Activated CD4-positive, CD25-positive, alpha-beta regulatory T cell treated with anti-CD3 and anti-CD28 coated beads, Interleukin-2, amount 50 U/mL, for 72 hours (primary cell): ENCODE measurements at regions not wholly inside any gene's neighbourhood (a gene's known extent, or its start where the extent isn't known, plus 50 kb on each side); places are given as distances from the start of the nearest gene placed in this dataset.

Source experiments
- DNase-seq: peaks from one replicate; pipeline ENCODE4 v3.0.0; 2021

GRCh38 chr1:224486801-224487583 lies 52.4 kb upstream of the WDR26 start:
- no peak for DNase-seq

GRCh38 chr1:224488806-224489499 lies 54.4 kb upstream of the WDR26 start:
- no peak for DNase-seq

GRCh38 chr1:224489534-224490365 lies 55.2 kb upstream of the WDR26 start:
- DNase-seq: no peak

- DNase-seq: no peak
Measured at GRCh38 chr1:224490549-224491537, 56.2 kb upstream of the WDR26 start.

- no peak for DNase-seq
Measured at GRCh38 chr1:224492015-224492414, 57.4 kb upstream of the WDR26 start.

- DNase-seq: no peak
Measured at GRCh38 chr1:224492632-224493031, 58.0 kb upstream of the WDR26 start.

- no peak for DNase-seq
Measured at GRCh38 chr1:224493269-224493668, 58.7 kb upstream of the WDR26 start.

- no peak for DNase-seq
Measured at GRCh38 chr1:224494343-224494742, 59.7 kb upstream of the WDR26 start.

GRCh38 chr1:224495866-224496265 lies 61.3 kb upstream of the WDR26 start:
- no peak for DNase-seq

GRCh38 chr1:224496826-224497225 lies 62.2 kb upstream of the WDR26 start:
- DNase-seq: no peak

- DNase-seq: peak; percentile 57
Measured at GRCh38 chr1:224497714-224498573, 63.3 kb upstream of the WDR26 start.

GRCh38 chr1:224498574-224499170 lies 64.1 kb upstream of the WDR26 start:
- no peak for DNase-seq

- DNase-seq: no peak
Measured at GRCh38 chr1:224499204-224499603, 64.6 kb upstream of the WDR26 start.

- DNase-seq: no peak
Measured at GRCh38 chr1:224500796-224501195, 66.2 kb upstream of the WDR26 start.

- DNase-seq: no peak
Measured at GRCh38 chr1:224501836-224502235, 67.2 kb upstream of the WDR26 start.

- DNase-seq: no peak
Measured at GRCh38 chr1:224502459-224503160, 68.0 kb upstream of the WDR26 start.

GRCh38 chr1:224503161-224504118 lies 68.8 kb upstream of the WDR26 start:
- DNase-seq: no peak

- no peak for DNase-seq
Measured at GRCh38 chr1:224504297-224505041, 69.9 kb upstream of the WDR26 start.
